Calu3 (cell line): ENCODE measurements at regions not wholly inside any gene's neighbourhood (a gene's known extent, or its start where the extent isn't known, plus 50 kb on each side); places are given as distances from the start of the nearest gene placed in this dataset.

Experiments used
- BruUV-seq: library from RNA; stranded (reverse); fragments of 400-500 nt; replicated peaks from 2 replicates; lab custom pipeline; 2021; lab: Mats Ljungman, UMichigan
- CTCF ChIA-PET: fragments of 300-600 bp; sonication (Branson Sonifier 250); formaldehyde crosslinking; loops from one replicate; lab custom pipeline; 2022; ENCODE audit warnings: antibody characterized with exemption; lab: Charles Lee
- DNase-seq: peaks from one replicate; pipeline ENCODE4 v3.0.0; 2022
- H3K27ac Mint-ChIP-seq: one replicate; pipeline ENCODE4 v1.8.0; 2022; ENCODE audit warnings: mixed read lengths; ENCODE audit not compliant: unreplicated experiment
- H3K27me3 Mint-ChIP-seq: one replicate; pipeline ENCODE4 v1.8.0; 2022; ENCODE audit warnings: mixed read lengths; ENCODE audit not compliant: unreplicated experiment
- H3K36me3 Mint-ChIP-seq: one replicate; pipeline ENCODE4 v1.8.0; 2022; ENCODE audit warnings: mild to moderate bottlenecking, moderate library complexity, mixed read lengths; ENCODE audit not compliant: insufficient read depth, unreplicated experiment
- H3K4me1 Mint-ChIP-seq: one replicate; pipeline ENCODE4 v1.8.0; 2022; ENCODE audit warnings: mild to moderate bottlenecking, low read depth, mixed read lengths; ENCODE audit not compliant: unreplicated experiment
- H3K4me3 Mint-ChIP-seq: one replicate; pipeline ENCODE4 v1.8.0; 2022; ENCODE audit warnings: mild to moderate bottlenecking, low read depth, moderate library complexity, mixed read lengths; ENCODE audit not compliant: unreplicated experiment
- H3K9me3 Mint-ChIP-seq: one replicate; pipeline ENCODE4 v1.8.0; 2022; ENCODE audit warnings: low read depth, mixed read lengths; ENCODE audit not compliant: unreplicated experiment
- intact Hi-C: fragments of 100-400 bp; cut with micrococcal nuclease; formaldehyde crosslinking; loops from one replicate; pipeline ENCODE4 v1.10.0; 2022; ENCODE audit not compliant: unreplicated experiment
- TF ChIP-seq, protein P1 (sequence below): fragments of 200-600 bp; IDR thresholded peaks from one replicate; pipeline ENCODE4 v1.8.0; 2022; ENCODE audit warnings: antibody characterized with exemption; ENCODE audit not compliant: unreplicated experiment

DNA sequence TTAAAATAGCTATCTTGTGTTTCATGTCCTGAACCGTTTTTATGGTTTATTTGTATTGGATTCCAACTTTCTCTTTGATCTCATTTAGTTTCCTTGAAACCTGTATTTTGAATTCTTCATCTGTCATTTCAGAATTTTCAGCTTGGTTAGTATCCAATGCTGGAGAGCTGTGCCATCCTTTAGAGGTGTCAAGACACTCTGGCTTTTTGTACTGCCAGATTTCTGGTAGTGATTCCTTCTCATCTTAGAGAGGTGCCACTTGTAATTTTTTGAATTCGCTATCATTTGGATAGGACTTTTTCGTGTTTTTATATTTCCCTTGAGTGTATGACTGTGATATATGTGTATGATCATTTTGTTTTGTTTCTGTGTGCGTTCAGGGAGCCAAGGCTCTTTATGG is 591.4 kb downstream of the ADCYAP1 start:
- Mint-ChIP-seq H3K4me1 (no peaks in the 10 kb centered on the region), H3K27me3 (no peaks in the 10 kb centered on the region), H3K4me3 (no peak overlapping the region), H3K36me3 (no peaks in the 10 kb centered on the region), H3K27ac (no peak overlapping the region), H3K9me3 (peaks cover 12% of the 10 kb centered on the region)
- BruUV-seq, result no TSS peak
- TF ChIP-seq, protein P1, sequence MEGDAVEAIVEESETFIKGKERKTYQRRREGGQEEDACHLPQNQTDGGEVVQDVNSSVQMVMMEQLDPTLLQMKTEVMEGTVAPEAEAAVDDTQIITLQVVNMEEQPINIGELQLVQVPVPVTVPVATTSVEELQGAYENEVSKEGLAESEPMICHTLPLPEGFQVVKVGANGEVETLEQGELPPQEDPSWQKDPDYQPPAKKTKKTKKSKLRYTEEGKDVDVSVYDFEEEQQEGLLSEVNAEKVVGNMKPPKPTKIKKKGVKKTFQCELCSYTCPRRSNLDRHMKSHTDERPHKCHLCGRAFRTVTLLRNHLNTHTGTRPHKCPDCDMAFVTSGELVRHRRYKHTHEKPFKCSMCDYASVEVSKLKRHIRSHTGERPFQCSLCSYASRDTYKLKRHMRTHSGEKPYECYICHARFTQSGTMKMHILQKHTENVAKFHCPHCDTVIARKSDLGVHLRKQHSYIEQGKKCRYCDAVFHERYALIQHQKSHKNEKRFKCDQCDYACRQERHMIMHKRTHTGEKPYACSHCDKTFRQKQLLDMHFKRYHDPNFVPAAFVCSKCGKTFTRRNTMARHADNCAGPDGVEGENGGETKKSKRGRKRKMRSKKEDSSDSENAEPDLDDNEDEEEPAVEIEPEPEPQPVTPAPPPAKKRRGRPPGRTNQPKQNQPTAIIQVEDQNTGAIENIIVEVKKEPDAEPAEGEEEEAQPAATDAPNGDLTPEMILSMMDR, result no peak
- CTCF ChIA-PET, result interaction anchor here (1.4 kb wide), 1 partner anchor 13 kb away, joined by 3 read pairs; no protein-coding TSS in a partner anchor
- intact Hi-C loops, result no loop called here
- DNase-seq, result no peak

DNA sequence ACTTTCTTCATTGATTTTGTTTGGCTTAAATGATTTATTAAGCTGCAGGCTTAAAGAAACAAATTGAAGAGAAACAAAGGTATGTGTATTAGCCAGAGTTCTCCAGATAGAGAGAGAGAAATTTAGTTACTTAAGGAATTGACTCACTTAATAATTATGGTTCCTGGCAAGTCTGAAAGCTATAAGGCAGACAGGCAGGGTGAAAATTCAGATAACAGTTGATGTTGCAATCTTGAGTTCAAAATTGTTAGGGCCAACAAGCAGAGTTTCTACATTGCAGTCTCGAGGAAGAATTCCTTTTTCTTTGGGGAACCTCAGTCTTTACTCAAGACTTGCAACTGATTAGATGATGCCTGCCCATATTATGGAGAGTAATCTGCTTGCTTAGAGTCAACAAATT is 593.5 kb downstream of the ADCYAP1 start:
- CTCF ChIA-PET, result no interaction called here
- no TSS peak for BruUV-seq
- TF ChIP-seq, protein P1, result no peak
- intact Hi-C loops, result no loop called here
- H3K9me3 Mint-ChIP-seq, result peaks cover 6% of the 10 kb centered on the region
- H3K27me3 Mint-ChIP-seq, result no peaks in the 10 kb centered on the region
- H3K27ac Mint-ChIP-seq, result no peak overlapping the region
- DNase-seq, result no peak
- H3K4me1 Mint-ChIP-seq, result no peaks in the 10 kb centered on the region
- H3K4me3 Mint-ChIP-seq, result no peak overlapping the region
- H3K36me3 Mint-ChIP-seq, result no peaks in the 10 kb centered on the region

DNA sequence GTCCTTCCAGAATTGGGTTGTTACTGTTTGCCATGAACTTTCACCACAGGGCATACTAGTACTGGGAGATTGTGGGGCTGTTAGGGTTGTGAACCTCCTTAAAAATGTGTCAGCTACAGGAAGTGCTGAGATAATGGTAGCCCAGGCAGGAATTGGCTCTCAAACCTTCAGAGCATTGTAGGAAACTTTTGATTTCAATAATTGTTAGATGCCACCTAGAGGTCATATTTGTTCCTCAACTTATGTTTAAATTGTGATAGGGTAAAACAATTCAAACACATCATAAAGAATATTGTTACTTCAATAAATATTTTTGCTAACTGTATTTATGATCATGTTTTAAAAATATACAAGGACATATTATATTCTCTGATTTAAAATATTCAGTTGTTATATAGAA is 594.6 kb downstream of the ADCYAP1 start:
- Mint-ChIP-seq H3K9me3 (peaks cover 4% of the 10 kb centered on the region), H3K4me1 (no peaks in the 10 kb centered on the region), H3K27ac (no peak overlapping the region), H3K36me3 (no peaks in the 10 kb centered on the region), H3K27me3 (no peaks in the 10 kb centered on the region), H3K4me3 (no peak overlapping the region)
- BruUV-seq, result no TSS peak
- CTCF ChIA-PET, result no interaction called here
- TF ChIP-seq, protein P1, result no peak
- intact Hi-C loops, result no loop called here
- no peak for DNase-seq

DNA sequence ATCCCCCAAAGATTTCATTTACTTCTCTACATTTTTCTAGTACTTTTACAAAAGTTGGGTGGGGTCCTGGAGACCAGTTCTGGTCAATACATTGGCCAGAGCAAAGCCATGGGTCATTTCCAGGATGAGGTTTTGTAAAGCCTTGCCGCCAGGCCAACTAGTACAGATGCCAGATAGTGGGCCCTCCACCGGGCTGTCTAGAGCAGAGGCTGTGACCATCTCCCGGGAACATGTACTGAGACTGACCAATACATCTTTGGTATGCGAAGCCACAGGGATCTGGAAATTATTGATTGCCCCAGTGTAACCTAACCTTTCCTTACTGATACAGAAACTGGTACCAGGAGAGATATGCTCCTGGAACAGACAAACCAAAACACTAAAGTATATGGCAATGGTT is 599.2 kb downstream of the ADCYAP1 start:
- no peaks in the 10 kb centered on the region for H3K36me3 Mint-ChIP-seq
- peaks cover 2% of the 10 kb centered on the region for H3K9me3 Mint-ChIP-seq
- TF ChIP-seq, protein P1, result no peak
- no peak overlapping the region for H3K4me3 Mint-ChIP-seq
- CTCF ChIA-PET, result no interaction called here
- H3K27ac Mint-ChIP-seq, result no peak overlapping the region
- no TSS peak for BruUV-seq
- DNase-seq, result no peak
- intact Hi-C loops, result no loop called here
- no peaks in the 10 kb centered on the region for H3K27me3 Mint-ChIP-seq
- no peaks in the 10 kb centered on the region for H3K4me1 Mint-ChIP-seq
